NCI-H1105 (cell line): ENCODE measurements at regions not wholly inside any gene's neighbourhood (a gene's known extent, or its start where the extent isn't known, plus 50 kb on each side); places are given as distances from the start of the nearest gene placed in this dataset.

Source experiments
- DNase-seq: peaks from one replicate; lab custom pipeline; 2025; lab: John Stamatoyannopoulos, UW

DNA sequence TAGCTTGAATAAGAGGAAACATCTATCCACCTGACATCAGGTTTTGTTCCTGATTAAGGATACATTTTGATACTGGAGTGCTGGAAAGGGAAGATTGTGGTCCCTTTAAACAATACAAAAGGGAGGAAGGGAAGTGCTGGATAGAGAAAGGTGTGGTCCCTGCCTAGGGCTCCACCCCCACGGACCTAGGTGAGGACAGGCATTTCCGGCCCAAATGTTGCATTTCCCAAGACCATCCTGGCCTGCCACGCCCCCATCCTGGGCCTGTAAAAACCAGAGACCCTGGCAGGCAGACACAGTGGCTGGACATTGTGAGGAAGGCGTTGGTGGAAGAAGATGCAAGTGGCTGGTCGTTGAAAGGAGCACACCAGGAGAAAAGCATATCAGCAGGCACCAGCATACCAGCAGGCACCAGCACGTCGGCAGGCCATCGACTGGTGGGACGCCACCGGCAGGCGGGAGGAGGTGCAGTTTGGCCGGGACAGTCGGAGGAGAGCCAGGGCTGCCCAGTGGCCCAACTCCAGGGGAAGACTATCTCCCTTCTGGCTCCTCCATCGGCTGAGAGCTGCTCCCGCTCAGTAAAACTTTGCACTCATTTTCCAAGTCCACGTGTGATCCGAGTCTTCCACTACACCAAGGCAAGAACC, 53.2 kb upstream of the AMN1 start:
- no peak for DNase-seq

- no peak for DNase-seq
Measured at GRCh38 chr12:31780096-31780495, 51.3 kb upstream of the AMN1 start.

DNA sequence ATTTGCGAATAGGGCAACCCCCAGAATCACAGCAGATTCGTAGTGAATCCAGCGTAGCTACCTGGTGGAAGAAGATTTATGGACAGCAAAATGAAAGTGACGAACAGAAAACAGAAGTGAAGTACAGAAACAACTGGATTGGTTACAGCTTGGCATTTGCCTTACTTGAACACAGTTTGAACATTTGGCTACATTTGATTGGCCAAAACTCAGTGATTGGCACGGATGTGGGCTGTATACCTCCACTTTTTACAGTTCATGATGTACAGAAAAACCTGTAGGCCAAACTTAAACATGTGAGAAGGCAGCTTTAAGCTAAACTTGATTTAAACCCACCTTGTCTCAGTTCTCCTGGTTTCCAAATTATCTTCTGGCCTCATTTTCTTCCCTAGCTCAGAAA, 49.9 kb upstream of the AMN1 start:
- no peak for DNase-seq
